IMR-90 (cell line): ENCODE measurements at regions not wholly inside any gene's neighbourhood (a gene's known extent, or its start where the extent isn't known, plus 50 kb on each side); places are given as distances from the start of the nearest gene placed in this dataset.

Experiments
- ATAC-seq: fragments of 200-7000 bp; cut with Tn5 transposase; 2 replicates; pipeline ENCODE4 v1.9.1; 2020; ENCODE audit warnings: low read depth, mild to moderate bottlenecking, moderate library complexity
- BruUV-seq: library from RNA; stranded (reverse); fragments of 400-500 nt; replicated peaks from 2 replicates; lab custom pipeline; 2021; lab: Mats Ljungman, UMichigan
- CTCF ChIA-PET: fragments of 300-600 bp; formaldehyde crosslinking; extraction: SDS; loops from one replicate; lab custom pipeline; 2021; ENCODE audit warnings: antibody characterized with exemption; lab: Yijun Ruan, JAX
- POLR2A ChIA-PET: fragments of 300-600 bp; sonication (Branson Sonifier 250); formaldehyde crosslinking; loops from one replicate; lab custom pipeline; 2022; ENCODE audit warnings: antibody characterized with exemption; ENCODE audit not compliant: unreplicated experiment; lab: Charles Lee
- DNase-seq: peaks from one replicate; pipeline ENCODE4 v3.0.0; 2013
- H2AFZ ChIP-seq: replicated peaks from 2 replicates; pipeline ENCODE3; 2013; ENCODE audit warnings: low read length, mild to moderate bottlenecking; ENCODE audit not compliant: poor library complexity
- H2AK5ac ChIP-seq: 2 replicates; pipeline ENCODE4 v1.6.1; 2013; ENCODE audit warnings: low read depth, low read length, inconsistent platforms
- H2AK9ac ChIP-seq: replicated peaks from 2 replicates; pipeline ENCODE3; 2013; ENCODE audit warnings: mild to moderate bottlenecking, low read depth, low read length, moderate library complexity; ENCODE audit not compliant: poor library complexity
- H2BK120ac ChIP-seq: 2 replicates; pipeline ENCODE4 v1.6.1; 2013; ENCODE audit warnings: low read depth, low read length, inconsistent platforms
- H2BK15ac ChIP-seq: 3 replicates; pipeline ENCODE4 v1.6.1; 2013; ENCODE audit warnings: low read depth, low read length, inconsistent platforms
- H2BK20ac ChIP-seq: 2 replicates; pipeline ENCODE4 v1.6.1; 2013; ENCODE audit warnings: low read depth, mild to moderate bottlenecking, inconsistent platforms, low read length, moderate library complexity
- H2BK5ac ChIP-seq: 2 replicates; pipeline ENCODE4 v1.6.1; 2013; ENCODE audit warnings: mild to moderate bottlenecking, low read depth, low read length, inconsistent platforms; ENCODE audit not compliant: poor library complexity, severe bottlenecking
- H3K14ac ChIP-seq: replicated peaks from 2 replicates; pipeline ENCODE4 v1.6.1; 2013; ENCODE audit warnings: low read depth, low read length, inconsistent platforms
- H3K18ac ChIP-seq: 2 replicates; pipeline ENCODE4 v1.6.1; 2013; ENCODE audit warnings: low read depth, low read length, control low read depth
- H3K23ac ChIP-seq: 2 replicates; pipeline ENCODE4 v1.6.1; 2013; ENCODE audit warnings: low read depth, low read length, inconsistent platforms
- H3K27ac ChIP-seq: 2 replicates; pipeline ENCODE4 v1.5.1; 2013; ENCODE audit warnings: mild to moderate bottlenecking, control low read depth, low read length; ENCODE audit not compliant: insufficient read depth
- H3K27me3 ChIP-seq: 2 replicates; pipeline ENCODE4 v1.6.1; 2013; ENCODE audit warnings: low read length; ENCODE audit not compliant: control insufficient read depth, insufficient read depth
- H3K36me3 ChIP-seq: 2 replicates; pipeline ENCODE4 v1.6.1; 2013; ENCODE audit warnings: low read length, mixed read lengths; ENCODE audit not compliant: control insufficient read depth, insufficient read depth
- H3K4ac ChIP-seq: 2 replicates; pipeline ENCODE4 v1.6.1; 2013; ENCODE audit warnings: low read depth, low read length, inconsistent platforms
- H3K4me1 ChIP-seq: 2 replicates; pipeline ENCODE4 v1.6.1; 2013; ENCODE audit warnings: low read length, mixed read lengths; ENCODE audit not compliant: control insufficient read depth, insufficient read depth
- H3K4me2 ChIP-seq: 2 replicates; pipeline ENCODE4 v1.6.1; 2013; ENCODE audit warnings: low read depth, mild to moderate bottlenecking, control low read depth, low read length, moderate library complexity
- H3K4me3 ChIP-seq: 2 replicates; pipeline ENCODE4 v1.5.1; 2013; ENCODE audit warnings: low read depth, mild to moderate bottlenecking, control low read depth, low read length, moderate library complexity; ENCODE audit not compliant: insufficient read depth
- H3K56ac ChIP-seq: 2 replicates; pipeline ENCODE4 v1.6.1; 2013; ENCODE audit warnings: low read length, inconsistent platforms; ENCODE audit not compliant: insufficient read depth; ENCODE audit errors: extremely low read depth
- H3K79me1 ChIP-seq, 2 experiments: 2 replicates each; pipeline ENCODE4 v1.6.1; 2013; ENCODE audit warnings: low read length in 2 of 2, inconsistent platforms in 1 of 2, low read depth in 1 of 2
- H3K9ac ChIP-seq: 2 replicates; pipeline ENCODE4 v1.6.1; 2013; ENCODE audit warnings: low read depth, low read length, control low read depth
- H3K9me1 ChIP-seq: 2 replicates; pipeline ENCODE4 v1.6.1; 2013; ENCODE audit warnings: low read length, inconsistent platforms; ENCODE audit not compliant: insufficient read depth
- H3K9me3 ChIP-seq: 2 replicates; pipeline ENCODE4 v1.6.1; 2013; ENCODE audit warnings: low read length; ENCODE audit not compliant: control insufficient read depth, insufficient read depth
- H4K20me1 ChIP-seq: 2 replicates; pipeline ENCODE4 v1.6.1; 2013; ENCODE audit warnings: low read length, inconsistent platforms; ENCODE audit not compliant: insufficient read depth
- H4K5ac ChIP-seq: 2 replicates; pipeline ENCODE4 v1.6.1; 2013; ENCODE audit warnings: mild to moderate bottlenecking, low read depth, low read length, control low read depth
- H4K8ac ChIP-seq, 2 experiments: 2 replicates each; pipeline ENCODE4 v1.6.1; 2013; ENCODE audit warnings: low read depth in 2 of 2, low read length in 2 of 2, control low read depth in 1 of 2, inconsistent platforms in 1 of 2
- H4K91ac ChIP-seq: 2 replicates; pipeline ENCODE4 v1.6.1; 2013; ENCODE audit warnings: low read depth, low read length, inconsistent platforms; ENCODE audit not compliant: insufficient read depth
- NFE2L2 ChIP-seq: fragments of 150-350 bp; IDR thresholded peaks from 2 replicates; pipeline ENCODE4 v1.6.1; 2016; ENCODE audit warnings: low read depth, mild to moderate bottlenecking, low read length
- RAD21 ChIP-seq: IDR thresholded peaks from 2 replicates; pipeline ENCODE4 v1.6.1; 2012; ENCODE audit warnings: low read length, improper control_type of control experiment
- WGBS, 2 experiments: methylation state at CpG; one replicate each; pipeline versions ENCODE4 v1.1.5 to v1.1.7; 2013; ENCODE audit warnings: missing lambda C conversion rate in 2 of 2; ENCODE audit not compliant: insufficient read length in 1 of 2; ENCODE audit errors: extremely low coverage in 2 of 2; 5-methylcytosine and 5-hydroxymethylcytosine counted together
- dilution Hi-C: fragments of 300-500 bp; cut with HindIII; formaldehyde crosslinking; loops from one replicate; pipeline ENCODE4 v1.14.3; 2018; ENCODE audit warnings: low sequenced_read_pairs; ENCODE audit not compliant: unreplicated experiment
- in situ Hi-C: fragments of 300-500 bp; cut with MboI; formaldehyde crosslinking; loops from 3 replicates; pipeline ENCODE4 v1.14.3; 2019; ENCODE audit warnings: low sequenced_read_pairs, inconsistent platforms, mixed read lengths
- intact Hi-C: fragments of 100-400 bp; cut with micrococcal nuclease; formaldehyde crosslinking; loops from 2 replicates; pipeline ENCODE4 v1.10.0; 2022

DNA sequence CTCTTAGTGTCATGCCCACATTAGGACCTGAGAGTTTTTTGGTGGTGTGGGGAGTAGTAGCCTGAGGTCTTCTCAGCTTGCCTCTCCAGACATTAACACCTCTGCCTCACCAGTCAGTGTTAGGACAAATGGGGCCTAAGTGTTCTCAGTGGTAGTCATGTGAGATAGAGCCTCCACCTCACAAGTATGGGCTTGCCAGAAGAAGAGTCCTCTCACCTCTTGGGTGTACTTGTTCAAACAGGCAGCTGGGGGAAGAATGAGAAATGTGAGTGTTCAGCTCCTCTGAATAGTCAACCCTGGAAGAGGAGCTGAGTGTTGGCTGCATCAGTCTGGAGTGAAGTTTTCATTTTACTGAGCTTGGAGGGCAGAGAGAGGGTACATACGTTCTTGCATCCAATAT, 464.6 kb downstream of the POM121L12 start:
- WGBS, 2 experiments = no CpG with 5 or more reads among the region's 1 CpG
- CTCF ChIA-PET = no interaction called here

More for the DNA sequence above, 464.6 kb downstream of the POM121L12 start:
- Histone ChIP-seq H3K56ac (no peak overlapping the region), H4K91ac (no peak overlapping the region), H2AK9ac (no peak overlapping the region), H2AK5ac (no peak overlapping the region), H2AFZ (no peak overlapping the region), H3K23ac (no peak overlapping the region), H3K18ac (no peak overlapping the region), H3K14ac (no peak overlapping the region), H4K20me1 (no peaks in the 10 kb centered on the region), H2BK5ac (no peak overlapping the region), H3K9ac (no peak overlapping the region), H3K27ac (no peak overlapping the region), H3K4me3 (no peak overlapping the region), H2BK120ac (no peak overlapping the region), H3K79me1 (no peaks in the 10 kb centered on the region), H2BK15ac (no peak overlapping the region), H3K4me2 (no peak overlapping the region), H3K4me1 (no peaks in the 10 kb centered on the region), H4K5ac (no peak overlapping the region), H4K8ac (no peak overlapping the region), H3K4ac (no peak overlapping the region), H3K9me3 (peaks cover 11% of the 10 kb centered on the region), H2BK20ac (no peak overlapping the region), H3K9me1 (no peaks in the 10 kb centered on the region), H3K27me3 (no peaks in the 10 kb centered on the region), H3K36me3 (no peaks in the 10 kb centered on the region)
- in situ Hi-C loops (no loop called here), intact Hi-C loops (no loop called here), dilution Hi-C loops (no loop called here)
- no TSS peak for BruUV-seq
- TF ChIP-seq RAD21 = no peak
- no peak for TF ChIP-seq NFE2L2
- POLR2A ChIA-PET = no interaction called here
- ATAC-seq (no peak), DNase-seq (no peak)
